IPS DF 4.7 (cell line): ENCODE measurements at regions not wholly inside any gene's neighbourhood (a gene's known extent, or its start where the extent isn't known, plus 50 kb on each side); places are given as distances from the start of the nearest gene placed in this dataset.
"Not testable (repeated sequence)": the region's sequence is repeated elsewhere in the genome, so short reads cannot be mapped to it uniquely, and the experiment has no call there.

Source experiments
- DNase-seq: peaks from one replicate; pipeline ENCODE4 v3.0.0-alpha.2; 2013; ENCODE audit warnings: low spot score; ENCODE audit errors: extremely low read depth

DNA sequence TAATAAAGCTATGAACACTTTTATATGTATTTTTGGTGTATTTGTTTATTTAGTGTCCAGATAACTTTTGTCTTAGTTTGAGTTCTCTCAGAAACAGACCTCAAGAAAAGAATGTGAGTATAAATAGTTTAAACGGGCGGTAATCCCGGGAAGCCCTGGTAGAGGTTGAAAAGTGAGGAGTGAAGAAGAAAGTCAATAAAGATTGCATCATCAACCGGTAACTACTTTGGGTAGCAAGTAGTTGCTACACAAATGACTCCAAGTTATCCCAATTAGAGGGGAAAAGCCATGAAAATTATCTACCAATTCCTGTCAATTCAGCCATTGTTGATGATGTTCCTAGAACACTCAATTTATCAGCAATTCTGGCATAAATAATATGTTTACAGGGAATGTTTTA lies 870.3 kb upstream of the RAG2 start:
- no peak for DNase-seq

DNA sequence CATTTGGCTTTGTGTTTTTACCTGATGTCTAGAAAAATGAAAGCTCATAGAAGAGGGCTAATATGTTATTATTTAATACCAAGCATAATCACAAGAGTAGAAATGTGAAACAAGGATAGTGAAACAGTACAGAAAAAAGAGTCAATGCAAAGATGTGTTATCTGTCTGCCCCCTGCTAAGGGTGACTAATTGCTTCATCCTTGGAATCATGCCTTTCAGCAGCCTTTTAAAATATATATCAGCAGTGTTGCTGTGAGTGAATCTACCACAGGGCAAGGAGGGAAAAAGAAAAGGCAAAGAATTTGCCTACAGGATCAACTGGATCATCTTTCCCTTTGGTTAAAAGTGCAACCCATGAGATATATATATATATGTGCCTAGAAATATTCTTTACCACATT lies 867.2 kb upstream of the RAG2 start:
- DNase-seq: no peak

DNA sequence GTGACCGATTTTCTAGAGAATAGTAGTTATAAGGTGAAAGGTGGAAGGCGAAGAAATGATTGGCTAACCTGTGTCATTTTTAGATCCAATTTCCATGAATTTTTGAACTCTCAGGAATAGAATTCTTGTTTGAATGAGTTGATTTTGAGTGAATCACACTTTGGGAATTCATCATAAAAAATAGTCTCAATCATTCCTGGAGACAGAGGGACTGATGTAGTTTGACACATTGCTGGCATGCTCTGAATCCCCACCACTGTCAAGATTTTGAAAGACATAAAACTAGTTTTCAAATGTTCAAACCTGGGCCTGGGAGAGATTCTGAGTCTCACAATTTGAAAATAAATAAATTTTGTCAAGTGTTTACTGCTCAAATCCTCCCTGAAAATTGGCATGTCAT lies 861.4 kb upstream of the RAG2 start:
- no peak for DNase-seq

DNA sequence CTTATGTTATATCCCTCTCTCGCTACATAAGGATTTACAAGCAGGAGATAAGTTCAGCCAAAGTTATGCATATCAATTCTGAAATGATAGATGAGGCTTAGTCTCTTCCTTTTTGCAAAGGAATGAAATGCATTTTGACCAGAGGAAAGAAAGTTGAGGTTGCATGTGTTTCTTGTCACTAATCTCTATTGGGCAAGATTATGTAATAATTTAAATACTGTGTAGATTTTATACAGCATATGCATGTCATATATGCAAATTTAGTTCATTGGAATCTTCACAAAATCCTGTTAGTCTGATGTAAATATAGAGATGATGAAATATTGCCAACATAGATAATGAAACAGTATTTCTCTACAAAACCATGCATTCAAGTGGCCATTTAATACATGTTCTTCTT lies 858.7 kb upstream of the RAG2 start:
- DNase-seq: no peak

DNA sequence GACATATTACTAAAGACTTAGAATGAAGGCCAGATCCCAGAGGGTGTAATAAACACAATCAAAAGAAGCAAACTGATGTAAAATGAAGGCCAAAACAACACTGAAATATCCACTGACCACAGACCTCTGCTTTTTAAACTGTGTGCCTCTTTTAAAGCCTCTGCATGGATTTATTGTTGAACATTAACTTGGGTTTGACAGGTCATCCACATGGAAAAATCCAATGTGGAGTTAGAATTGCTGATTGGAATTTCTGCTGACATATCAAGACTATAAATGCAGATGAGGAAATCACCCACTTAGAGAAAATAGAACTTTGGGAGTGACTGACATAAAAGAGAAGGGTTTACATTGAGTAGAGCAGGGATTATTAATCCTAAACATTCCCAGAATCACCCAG lies 853.9 kb upstream of the RAG2 start:
- no peak for DNase-seq

DNA sequence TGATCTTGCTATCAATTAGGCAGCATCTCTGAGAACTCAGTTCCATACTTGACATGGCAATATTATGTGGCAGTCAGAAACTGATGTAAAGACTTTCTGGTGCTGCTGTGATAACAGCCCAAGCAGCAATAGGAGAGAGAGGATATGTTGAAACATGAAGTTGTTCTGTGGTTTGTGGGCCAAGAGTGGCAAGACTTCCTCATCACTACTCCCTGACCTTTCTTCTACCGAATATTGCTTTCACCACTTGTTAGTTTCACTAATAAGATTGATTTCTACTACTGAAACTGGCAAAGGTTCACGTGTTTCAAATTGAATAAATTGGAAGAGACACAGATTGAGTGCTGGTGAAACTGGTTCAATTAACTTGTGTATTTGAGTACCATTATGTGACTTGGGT lies 852.6 kb upstream of the RAG2 start:
- no peak for DNase-seq

DNA sequence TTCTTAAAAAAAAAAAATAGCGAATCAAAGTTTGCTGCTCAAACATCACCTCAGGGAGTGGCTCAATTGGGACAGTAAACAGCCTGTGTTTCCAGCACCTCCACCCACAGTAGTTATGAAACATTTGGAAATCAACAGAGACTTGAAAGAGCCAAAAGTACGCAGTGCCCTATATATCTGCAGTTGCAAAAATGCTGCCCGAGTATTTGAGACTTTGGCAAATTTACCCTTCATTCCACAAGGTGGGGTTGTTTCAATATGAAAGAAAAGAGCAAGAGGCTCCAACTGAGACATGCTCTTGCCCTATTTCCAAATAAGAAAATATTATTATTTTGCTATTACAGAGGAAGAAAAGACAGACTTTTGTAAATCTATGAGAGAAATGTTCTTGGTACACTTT lies 851.1 kb upstream of the RAG2 start:
- DNase-seq: no peak

DNA sequence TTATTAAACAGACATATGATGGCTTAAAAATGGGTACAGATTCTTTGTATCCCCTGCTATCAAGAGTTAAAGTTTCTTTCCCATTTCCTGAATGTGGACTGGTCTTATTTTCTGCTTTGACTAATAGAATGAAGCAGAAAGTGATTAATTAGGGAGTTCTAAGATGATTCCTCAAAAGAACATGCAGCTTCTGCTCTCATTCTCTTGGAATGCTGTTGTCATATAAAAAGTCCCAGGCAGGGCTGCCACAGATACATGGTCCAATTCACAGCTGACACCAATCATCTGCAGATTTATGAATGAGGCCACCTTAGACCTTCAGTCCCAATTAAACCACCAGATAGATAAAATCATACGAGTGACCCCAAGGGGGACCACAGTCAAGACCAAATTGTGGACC lies 844.5 kb upstream of the RAG2 start:
- no peak for DNase-seq

DNA sequence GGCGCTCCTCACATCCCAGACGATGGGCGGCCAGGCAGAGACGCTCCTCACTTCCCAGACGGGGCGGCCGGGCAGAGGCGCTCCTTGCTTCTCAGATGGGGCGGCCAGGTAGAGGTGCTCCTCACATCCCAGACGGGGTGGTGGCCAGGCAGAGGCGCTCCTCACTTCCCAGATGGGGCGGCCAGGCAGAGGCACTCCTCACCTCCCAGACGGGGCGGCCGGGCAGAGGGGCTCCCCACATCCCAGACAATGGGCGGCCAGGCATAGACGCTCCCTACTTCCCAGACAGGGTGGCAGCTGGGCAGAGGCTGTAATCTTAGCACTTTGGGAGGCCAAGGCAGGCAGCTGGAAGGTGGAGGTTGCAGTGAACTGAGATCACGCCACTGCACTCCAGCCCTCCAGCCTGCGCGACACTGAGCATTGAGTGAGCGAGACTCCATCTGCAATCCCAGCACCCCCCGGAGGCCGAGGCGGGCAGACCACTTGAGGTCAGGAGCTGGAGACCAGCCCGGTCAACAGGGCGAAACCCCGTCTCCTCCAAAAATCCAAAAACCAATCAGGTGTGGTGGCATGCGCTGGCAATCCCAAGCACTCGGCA lies 833.7 kb upstream of the RAG2 start:
- not testable (repeated sequence) for DNase-seq

DNA sequence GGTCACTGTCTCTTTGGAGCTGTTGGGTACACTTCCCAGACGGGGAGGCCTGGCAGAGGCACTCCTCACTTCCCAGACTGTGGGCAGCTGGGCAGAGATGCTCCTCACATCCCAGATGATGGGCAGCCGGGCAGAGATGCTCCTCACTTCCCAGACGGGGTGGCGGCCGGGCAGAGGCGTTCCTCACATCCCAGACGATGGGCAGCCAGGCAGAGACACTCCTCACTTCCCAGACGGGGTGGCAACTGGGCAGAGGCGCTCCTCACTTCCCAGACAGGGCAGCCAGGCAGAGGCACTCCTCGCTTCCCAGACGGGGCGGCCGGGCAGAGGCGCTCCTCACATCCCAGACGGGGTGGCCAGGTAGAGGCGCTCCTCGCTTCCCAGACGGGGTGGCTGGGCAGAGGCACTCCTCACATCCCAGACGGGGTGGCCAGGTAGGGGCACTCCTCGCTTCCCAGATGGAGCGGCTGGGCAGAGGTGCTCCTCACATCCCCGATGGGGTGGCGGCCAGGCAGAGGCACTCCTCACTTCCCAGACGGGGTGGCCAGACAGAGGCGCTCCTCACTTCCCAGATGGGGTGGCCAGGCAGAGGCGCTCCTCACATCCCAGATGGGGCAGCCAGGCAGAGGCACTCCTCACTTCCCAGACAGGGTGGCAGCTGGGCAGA lies 833.1 kb upstream of the RAG2 start:
- DNase-seq: not testable (repeated sequence)

DNA sequence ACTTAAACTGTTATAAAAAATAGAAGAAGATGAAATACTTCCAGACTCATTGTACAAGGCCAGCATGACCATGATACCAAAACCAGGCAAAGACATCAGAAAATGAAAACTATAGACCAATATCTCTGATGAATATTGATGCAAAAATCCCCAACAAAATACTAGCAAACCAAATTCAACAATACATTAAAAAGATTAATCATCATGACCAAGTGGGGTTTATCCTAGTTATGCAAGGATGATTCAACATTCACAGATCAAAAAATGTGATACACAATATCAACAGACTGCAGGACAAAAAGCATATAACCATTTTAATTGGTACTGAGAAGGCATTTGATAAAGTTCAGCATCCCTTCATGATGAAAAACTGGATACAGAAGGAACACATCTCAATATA lies 824.5 kb upstream of the RAG2 start:
- no peak for DNase-seq

DNA sequence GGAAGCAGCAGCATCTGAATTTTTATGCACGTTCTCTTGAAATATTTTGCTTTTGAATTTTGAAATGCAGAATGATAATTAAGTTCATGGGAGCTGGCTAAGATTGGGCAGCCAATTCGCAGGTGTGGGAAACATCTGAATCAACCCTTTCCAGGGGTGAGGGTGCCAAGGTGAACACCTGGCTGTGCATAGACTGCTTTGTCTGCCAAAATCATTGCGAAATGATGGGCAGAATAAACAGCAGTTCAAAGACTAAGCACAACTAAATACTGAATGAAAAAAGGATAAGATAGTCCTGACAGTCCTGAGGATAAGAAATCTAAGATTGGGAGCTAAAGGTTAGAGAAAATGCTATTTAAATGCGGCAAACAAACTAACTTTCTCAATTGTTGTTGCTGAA lies 813.3 kb upstream of the RAG2 start:
- no peak for DNase-seq

DNA sequence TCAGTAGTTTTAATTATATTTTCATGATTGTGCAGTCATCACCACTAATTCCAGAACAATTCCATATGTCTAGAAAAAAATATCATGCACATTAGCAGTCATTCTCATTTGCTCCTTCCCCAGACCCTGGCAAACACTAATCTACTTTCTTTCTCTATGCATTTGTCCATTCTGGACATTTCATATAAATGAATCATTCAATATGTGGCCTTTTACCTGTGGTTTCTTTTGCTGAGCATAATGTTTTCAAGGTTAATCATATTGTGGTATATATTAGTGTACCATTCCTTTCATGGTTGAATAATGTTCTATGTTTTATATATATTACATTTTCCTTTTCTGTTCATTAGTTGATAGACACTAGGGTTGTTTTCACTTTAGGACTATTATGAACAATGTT lies 811.1 kb upstream of the RAG2 start:
- no peak for DNase-seq

DNA sequence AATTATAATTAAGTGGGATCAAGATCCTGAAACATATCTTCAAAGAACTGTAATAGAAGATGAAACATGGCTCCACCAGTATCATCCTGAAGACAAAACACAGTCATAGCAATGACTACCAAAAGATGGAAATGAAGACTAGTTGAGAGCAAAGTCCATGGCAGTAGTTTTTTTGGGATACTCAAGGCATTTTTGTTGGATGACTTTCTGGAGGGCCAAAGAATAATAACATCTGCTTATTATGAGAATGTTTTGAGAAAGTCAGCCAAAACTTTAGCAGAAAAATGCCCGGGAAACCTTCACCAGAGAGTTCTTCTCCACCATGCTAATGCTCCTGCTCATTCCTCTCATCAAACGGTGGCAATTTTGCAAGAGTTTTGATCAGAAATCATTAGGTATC lies 809.4 kb upstream of the RAG2 start:
- no peak for DNase-seq

DNA sequence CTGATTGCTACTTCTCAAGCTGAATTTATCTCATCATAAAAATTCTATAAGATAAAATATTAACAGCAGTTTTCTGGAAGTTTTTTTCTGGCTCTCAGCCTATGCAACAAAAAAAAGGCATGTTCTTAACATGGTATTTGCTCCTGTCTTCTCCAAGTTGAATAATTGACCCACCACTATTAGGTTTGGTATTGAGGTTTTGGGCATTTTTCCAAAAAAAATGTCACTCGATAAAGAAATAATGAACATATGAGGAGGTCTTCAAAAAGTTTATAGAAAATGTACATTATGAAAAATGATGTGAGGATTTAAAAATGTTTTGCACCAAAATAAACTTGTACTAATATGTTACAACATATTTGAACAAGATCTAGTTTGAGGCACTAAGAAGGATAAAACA lies 808.6 kb upstream of the RAG2 start:
- no peak for DNase-seq

DNA sequence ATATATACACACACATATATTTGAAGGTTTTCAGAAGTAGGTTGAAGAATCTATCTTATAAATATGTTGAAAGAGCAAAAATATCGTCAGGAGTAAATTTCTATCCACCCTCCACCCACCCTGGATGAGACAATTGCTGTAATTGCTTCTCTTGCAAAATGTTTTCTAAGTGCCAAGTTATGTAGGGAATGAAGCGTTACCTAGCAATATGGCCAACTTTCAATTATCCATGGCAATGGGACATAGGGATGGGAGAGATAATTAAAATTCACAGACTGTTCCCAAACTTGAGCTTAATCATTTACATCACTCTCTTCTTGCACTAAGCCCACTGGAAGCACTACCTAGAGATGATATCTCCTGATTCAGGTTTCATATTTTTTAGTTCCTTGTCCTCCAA lies 806.2 kb upstream of the RAG2 start:
- DNase-seq: no peak

DNA sequence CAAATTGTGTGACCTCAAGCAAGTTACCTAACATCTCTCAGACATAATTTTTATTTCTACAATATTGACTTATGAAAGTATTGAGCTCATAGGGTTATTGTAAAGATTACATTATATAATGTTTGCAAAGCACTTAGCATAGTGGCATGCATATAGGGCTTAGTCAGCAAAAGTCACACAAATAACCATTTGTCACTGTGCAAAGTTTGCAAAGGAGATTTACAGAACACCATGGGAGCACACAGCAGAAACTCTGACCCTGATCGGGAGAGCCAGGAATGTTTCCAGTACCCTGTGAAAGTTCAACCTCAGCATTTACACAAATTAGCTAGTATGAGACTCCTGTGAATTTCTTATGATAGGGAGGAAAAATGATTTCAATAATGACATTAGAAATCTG lies 804.6 kb upstream of the RAG2 start:
- DNase-seq: no peak

DNA sequence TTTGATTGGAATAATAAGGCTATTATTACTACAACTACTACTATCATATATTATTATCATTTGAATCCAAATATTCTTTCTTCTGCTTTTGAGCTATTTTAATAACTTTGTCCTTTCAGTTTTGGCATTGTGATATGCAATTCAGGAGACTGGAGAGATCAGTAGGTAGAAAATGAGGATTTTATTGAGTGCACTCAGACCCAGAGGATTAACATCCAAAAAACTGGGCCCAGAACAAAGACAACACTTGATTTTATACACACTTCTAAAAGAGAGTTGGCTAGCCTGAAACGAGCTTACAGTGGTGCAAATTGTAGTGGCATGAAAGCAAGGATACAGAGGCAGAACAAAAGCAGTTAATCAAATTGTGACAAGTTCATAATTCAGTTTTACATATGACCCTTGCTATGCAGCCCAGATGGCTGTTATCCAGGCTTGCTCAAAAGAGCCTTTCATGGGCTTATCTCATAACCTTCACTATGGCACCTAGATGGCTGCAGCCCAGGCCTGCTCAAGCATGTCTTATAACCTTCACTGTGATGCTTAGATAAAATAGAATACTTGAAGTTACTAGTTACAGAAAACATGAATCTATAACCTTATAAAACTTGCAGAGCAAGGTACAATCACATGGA lies 796.3 kb upstream of the RAG2 start:
- DNase-seq: no peak

DNA sequence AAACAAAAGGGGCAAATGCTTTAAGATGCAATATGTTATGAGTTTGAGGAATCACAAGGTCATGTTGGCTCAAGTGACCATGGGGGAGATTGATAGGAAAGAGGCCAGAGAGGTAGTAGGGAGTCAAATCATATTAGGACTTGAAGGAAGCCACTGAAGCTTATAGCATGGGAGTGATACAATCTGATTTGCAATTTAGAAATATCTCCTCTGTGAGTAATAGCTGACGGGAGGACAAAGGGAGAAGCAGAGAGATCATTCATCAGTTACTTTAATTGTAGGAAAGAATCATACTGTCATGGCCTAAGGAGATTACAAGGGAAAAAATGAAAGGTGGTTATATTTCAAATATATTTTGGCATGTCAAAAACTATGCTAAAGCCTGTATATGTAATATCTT lies 793.6 kb upstream of the RAG2 start:
- DNase-seq: no peak

DNA sequence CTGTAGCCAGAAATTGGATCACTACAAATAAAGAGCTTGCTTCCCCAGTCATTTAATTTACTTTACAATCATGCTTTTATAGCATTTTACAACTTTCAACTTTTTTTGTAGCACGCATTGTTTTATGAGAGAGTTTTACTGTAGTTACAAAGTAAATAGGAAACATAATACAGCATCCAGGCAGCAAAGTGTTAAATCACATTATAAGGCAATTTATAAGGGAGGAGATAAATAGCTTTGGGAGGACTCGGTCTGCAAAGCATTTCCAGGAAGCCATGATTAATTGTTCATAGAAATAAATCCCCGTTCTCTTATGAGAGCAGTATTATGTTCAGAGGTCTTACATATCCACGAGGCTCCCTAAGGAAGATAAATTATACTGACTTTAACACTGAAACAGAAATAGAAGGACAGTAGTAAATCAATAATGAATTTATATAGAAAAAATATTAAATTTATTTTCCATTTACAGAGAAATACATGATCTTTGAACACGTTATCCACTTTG lies 792.6 kb upstream of the RAG2 start:
- DNase-seq: no peak

DNA sequence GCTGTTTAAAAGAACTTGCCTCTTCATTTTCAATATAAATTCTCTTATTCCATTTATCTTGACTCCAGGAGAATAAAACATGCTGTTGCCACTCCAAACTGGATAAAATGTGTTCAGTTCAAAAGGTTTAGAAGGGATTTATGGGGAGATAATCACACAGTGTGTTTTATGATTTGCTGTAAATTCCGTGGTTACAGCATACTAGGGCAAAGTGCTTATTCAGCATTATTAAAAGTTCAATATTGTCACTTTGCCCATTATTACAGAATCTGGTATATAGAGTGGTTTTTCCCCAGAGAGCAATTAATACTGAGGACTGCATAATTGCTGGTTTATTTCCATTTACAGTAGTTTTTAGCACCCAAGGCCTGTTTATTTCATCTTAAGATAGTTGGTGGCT lies 780.9 kb upstream of the RAG2 start:
- DNase-seq: no peak

DNA sequence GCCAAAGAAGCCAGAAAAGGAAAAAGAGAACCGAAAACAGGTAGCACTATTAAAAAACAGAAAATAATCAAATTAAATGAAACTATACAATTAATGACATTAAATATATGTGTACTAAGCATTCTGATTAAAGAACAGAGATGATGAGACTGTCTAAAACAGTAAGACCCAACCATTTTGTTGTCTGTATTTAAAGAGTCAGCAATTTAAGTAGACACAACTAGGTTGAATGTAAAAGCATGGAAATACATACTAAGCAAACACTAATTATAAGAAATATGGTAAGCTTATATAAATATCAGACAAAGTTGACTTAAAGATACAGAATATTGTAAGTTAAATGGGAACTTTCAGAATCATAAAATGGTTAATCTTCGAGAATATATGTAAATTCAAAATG lies 774.6 kb upstream of the RAG2 start:
- no peak for DNase-seq

DNA sequence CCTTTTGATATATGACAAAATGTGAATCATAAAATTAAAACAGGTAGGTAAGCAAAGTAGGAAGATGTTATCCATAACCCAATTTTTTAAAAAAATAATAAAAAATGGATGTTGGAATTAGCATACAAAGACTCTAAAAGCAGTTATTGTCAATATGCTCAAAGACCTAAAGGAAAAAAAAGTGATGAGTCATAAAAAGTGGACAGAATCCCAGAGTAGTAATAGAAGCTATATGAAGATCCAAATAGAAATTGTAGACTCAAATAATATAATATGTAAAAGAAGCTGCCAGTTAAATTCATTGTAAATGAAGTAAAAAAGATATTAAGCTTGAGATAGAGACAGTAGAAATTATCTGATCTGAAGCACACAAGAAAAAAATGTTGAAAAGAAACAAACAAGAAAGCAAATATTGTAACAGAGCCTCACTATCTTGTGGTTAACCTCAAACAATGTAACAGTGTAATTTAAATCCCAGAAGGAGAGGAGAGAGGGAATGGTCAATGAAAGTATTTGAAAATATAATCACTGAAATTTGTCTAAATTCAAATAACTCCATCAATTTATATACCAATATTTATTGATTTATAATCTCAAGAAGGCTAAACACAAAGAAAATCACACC lies 773.4 kb upstream of the RAG2 start:
- DNase-seq: no peak
